ENCODE measurements at regions not wholly inside any gene's neighbourhood (a gene's known extent, or its start where the extent isn't known, plus 50 kb on each side); places are given as distances from the start of the nearest gene placed in this dataset.

DNA sequence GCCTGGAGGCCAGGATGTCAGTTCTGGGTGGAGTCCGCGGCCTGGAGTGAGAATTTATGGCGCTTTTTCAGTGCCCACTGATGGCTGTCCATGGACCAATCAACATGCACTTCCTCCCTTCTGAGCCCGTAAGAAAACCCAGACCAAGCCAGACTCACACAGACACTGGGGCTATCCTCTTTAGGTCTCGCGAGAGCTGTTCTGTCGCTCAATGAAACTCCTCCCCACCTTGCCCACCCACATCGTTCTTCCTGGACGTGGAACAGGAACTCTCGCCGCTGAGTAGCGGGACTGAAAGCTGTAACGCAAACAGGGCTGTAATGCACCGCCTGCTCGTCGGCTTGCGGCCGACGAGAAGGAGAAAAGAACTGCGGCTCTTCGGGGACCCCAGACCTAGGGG, 833.0 kb upstream of the CADM2 start (continued):
- TF ChIP-seq, protein P1, sequence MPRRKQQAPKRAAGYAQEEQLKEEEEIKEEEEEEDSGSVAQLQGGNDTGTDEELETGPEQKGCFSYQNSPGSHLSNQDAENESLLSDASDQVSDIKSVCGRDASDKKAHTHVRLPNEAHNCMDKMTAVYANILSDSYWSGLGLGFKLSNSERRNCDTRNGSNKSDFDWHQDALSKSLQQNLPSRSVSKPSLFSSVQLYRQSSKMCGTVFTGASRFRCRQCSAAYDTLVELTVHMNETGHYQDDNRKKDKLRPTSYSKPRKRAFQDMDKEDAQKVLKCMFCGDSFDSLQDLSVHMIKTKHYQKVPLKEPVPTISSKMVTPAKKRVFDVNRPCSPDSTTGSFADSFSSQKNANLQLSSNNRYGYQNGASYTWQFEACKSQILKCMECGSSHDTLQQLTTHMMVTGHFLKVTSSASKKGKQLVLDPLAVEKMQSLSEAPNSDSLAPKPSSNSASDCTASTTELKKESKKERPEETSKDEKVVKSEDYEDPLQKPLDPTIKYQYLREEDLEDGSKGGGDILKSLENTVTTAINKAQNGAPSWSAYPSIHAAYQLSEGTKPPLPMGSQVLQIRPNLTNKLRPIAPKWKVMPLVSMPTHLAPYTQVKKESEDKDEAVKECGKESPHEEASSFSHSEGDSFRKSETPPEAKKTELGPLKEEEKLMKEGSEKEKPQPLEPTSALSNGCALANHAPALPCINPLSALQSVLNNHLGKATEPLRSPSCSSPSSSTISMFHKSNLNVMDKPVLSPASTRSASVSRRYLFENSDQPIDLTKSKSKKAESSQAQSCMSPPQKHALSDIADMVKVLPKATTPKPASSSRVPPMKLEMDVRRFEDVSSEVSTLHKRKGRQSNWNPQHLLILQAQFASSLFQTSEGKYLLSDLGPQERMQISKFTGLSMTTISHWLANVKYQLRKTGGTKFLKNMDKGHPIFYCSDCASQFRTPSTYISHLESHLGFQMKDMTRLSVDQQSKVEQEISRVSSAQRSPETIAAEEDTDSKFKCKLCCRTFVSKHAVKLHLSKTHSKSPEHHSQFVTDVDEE (CRISPR knock-in tag; IDR thresholded peaks at IDR 0.05): no peak
- TF ChIP-seq ESRRG (CRISPR knock-in tag; IDR thresholded peaks at IDR 0.05) (no peak), ISL1 (CRISPR knock-in tag; IDR thresholded peaks at IDR 0.05) (no peak), OSR1 (CRISPR knock-in tag; IDR thresholded peaks at IDR 0.05) (no peak)
- TF ChIP-seq, protein P2, sequence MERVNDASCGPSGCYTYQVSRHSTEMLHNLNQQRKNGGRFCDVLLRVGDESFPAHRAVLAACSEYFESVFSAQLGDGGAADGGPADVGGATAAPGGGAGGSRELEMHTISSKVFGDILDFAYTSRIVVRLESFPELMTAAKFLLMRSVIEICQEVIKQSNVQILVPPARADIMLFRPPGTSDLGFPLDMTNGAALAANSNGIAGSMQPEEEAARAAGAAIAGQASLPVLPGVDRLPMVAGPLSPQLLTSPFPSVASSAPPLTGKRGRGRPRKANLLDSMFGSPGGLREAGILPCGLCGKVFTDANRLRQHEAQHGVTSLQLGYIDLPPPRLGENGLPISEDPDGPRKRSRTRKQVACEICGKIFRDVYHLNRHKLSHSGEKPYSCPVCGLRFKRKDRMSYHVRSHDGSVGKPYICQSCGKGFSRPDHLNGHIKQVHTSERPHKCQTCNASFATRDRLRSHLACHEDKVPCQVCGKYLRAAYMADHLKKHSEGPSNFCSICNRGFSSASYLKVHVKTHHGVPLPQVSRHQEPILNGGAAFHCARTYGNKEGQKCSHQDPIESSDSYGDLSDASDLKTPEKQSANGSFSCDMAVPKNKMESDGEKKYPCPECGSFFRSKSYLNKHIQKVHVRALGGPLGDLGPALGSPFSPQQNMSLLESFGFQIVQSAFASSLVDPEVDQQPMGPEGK (CRISPR knock-in tag; IDR thresholded peaks at IDR 0.05; ENCODE audit: borderline replicate concordance): no peak

DNA sequence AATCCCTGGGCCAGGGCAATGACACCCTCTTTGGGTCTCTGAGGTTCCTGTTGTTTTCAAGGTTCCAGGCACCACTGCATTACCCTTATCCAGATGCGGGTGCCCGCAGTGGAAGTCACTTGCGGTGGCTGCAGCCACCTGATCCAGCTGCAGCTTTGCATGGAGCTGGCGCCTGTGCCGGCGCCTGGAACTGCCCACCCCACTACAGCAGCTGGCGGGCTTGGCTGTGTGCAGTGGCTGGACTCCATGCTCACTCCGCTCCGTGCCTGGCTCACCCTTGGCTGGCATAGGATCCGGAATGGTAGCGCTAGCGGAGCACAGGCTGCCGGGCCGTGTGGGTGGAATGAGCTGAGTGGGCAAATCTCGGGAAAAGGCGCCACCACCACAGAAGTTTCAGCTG, 832.6 kb upstream of the CADM2 start:
- no peak for TF ChIP-seq ESRRG (CRISPR knock-in tag; IDR thresholded peaks at IDR 0.05)
- TF ChIP-seq, protein P3, sequence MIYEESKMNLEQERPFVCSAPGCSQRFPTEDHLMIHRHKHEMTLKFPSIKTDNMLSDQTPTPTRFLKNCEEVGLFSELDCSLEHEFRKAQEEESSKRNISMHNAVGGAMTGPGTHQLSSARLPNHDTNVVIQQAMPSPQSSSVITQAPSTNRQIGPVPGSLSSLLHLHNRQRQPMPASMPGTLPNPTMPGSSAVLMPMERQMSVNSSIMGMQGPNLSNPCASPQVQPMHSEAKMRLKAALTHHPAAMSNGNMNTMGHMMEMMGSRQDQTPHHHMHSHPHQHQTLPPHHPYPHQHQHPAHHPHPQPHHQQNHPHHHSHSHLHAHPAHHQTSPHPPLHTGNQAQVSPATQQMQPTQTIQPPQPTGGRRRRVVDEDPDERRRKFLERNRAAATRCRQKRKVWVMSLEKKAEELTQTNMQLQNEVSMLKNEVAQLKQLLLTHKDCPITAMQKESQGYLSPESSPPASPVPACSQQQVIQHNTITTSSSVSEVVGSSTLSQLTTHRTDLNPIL (CRISPR knock-in tag; IDR thresholded peaks at IDR 0.05; ENCODE audit: low read depth): no peak
- no peak for TF ChIP-seq ISL1 (CRISPR knock-in tag; IDR thresholded peaks at IDR 0.05)
- TF ChIP-seq CSDC2 (CRISPR knock-in tag; IDR thresholded peaks at IDR 0.05): no peak
- TF ChIP-seq, protein P4, sequence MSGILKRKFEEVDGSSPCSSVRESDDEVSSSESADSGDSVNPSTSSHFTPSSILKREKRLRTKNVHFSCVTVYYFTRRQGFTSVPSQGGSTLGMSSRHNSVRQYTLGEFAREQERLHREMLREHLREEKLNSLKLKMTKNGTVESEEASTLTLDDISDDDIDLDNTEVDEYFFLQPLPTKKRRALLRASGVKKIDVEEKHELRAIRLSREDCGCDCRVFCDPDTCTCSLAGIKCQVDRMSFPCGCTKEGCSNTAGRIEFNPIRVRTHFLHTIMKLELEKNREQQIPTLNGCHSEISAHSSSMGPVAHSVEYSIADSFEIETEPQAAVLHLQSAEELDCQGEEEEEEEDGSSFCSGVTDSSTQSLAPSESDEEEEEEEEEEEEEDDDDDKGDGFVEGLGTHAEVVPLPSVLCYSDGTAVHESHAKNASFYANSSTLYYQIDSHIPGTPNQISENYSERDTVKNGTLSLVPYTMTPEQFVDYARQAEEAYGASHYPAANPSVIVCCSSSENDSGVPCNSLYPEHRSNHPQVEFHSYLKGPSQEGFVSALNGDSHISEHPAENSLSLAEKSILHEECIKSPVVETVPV (CRISPR knock-in tag; IDR thresholded peaks at IDR 0.05): no peak
- TF ChIP-seq, protein P5, sequence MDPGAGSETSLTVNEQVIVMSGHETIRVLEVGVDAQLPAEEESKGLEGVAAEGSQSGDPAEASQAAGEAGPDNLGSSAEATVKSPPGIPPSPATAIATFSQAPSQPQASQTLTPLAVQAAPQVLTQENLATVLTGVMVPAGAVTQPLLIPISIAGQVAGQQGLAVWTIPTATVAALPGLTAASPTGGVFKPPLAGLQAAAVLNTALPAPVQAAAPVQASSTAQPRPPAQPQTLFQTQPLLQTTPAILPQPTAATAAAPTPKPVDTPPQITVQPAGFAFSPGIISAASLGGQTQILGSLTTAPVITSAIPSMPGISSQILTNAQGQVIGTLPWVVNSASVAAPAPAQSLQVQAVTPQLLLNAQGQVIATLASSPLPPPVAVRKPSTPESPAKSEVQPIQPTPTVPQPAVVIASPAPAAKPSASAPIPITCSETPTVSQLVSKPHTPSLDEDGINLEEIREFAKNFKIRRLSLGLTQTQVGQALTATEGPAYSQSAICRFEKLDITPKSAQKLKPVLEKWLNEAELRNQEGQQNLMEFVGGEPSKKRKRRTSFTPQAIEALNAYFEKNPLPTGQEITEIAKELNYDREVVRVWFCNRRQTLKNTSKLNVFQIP (CRISPR knock-in tag; IDR thresholded peaks at IDR 0.05; ENCODE audit: borderline replicate concordance, low read depth): no peak
- no peak for TF ChIP-seq ZFP30 (CRISPR knock-in tag; IDR thresholded peaks at IDR 0.05)
- no peak for TF ChIP-seq RARB (CRISPR knock-in tag; IDR thresholded peaks at IDR 0.05)
- TF ChIP-seq ARNTL (CRISPR knock-in tag; IDR thresholded peaks at IDR 0.05; ENCODE audit: borderline replicate concordance, low read depth): no peak
- TF ChIP-seq, protein P1 (CRISPR knock-in tag; IDR thresholded peaks at IDR 0.05): no peak
- ATAC-seq: no peak

DNA sequence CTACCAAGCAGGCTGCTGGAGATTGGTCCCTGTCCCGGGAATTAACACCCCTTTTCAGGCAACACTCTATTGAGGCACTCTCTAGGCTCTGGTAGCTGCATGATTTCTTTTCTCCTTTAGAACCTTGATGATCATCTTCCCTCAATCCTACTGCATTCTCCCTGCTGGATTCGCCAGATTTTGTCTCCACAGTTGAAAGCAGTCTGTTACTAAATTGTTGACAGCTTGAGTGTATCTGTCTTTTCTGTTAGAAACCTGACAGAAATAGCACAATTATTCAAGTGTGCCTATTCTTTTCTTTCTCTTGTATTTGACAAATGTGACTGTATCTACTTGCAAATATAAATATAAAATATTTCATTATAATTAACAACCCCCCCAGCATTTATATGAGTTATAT, 830.8 kb upstream of the CADM2 start:
- ATAC-seq: no peak
- no peak for TF ChIP-seq PPARA (CRISPR knock-in tag; IDR thresholded peaks at IDR 0.05; ENCODE audit: borderline replicate concordance)

DNA sequence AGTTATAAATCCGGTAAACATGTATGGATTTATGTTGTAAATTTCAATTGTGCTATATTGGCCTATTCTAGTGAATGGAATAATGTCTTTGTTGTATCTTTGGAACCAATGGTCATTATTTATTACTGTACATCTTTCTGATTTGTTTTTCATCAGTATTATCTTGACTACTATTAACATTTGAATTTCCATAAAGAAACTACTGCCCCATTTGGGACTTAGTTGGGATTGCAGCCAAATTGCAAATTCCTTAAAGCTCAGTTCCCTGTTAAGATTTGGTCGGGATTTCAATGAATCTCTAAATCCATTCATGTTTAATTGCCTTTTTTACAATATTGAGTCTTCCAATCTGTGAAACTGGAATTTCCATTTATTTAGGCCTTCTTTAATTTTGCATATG, 822.4 kb upstream of the CADM2 start:
- TF ChIP-seq, protein P5 (CRISPR knock-in tag; IDR thresholded peaks at IDR 0.05; ENCODE audit: borderline replicate concordance, low read depth): no peak
- TF ChIP-seq BACH2 (CRISPR knock-in tag; IDR thresholded peaks at IDR 0.05; ENCODE audit: borderline replicate concordance): no peak
- no peak for ATAC-seq
